OCI-LY1 (cell line): ENCODE measurements at regions not wholly inside any gene's neighbourhood (a gene's known extent, or its start where the extent isn't known, plus 50 kb on each side); places are given as distances from the start of the nearest gene placed in this dataset.

ENCODE experiments used
- H2AFZ ChIP-seq: fragments of 200-600 bp; sonication (generic), shearing (Covaris generic); 2 replicates; pipeline ENCODE4 v1.6.0; 2014; ENCODE audit warnings: antibody characterized with exemption, mild to moderate bottlenecking, low read length
- H3F3A ChIP-seq: fragments of 200-600 bp; sonication (generic), shearing (Covaris generic); 2 replicates; pipeline ENCODE4 v1.6.0; 2014; ENCODE audit warnings: mild to moderate bottlenecking, antibody characterized with exemption, low read length, moderate library complexity; ENCODE audit not compliant: insufficient read depth
- H3K27ac ChIP-seq: fragments of 200-600 bp; sonication (generic); 2 replicates; pipeline ENCODE4 v1.5.1; 2014; ENCODE audit warnings: low read length, mixed run types, mild to moderate bottlenecking, low read depth; ENCODE audit not compliant: poor library complexity, severe bottlenecking
- H3K27me3 ChIP-seq: fragments of 200-600 bp; sonication (generic); 2 replicates; pipeline ENCODE4 v1.6.0; 2014; ENCODE audit warnings: antibody characterized with exemption, mild to moderate bottlenecking, low read length, moderate library complexity; ENCODE audit not compliant: insufficient read depth
- H3K36me3 ChIP-seq: fragments of 200-600 bp; sonication (generic); 2 replicates; pipeline ENCODE4 v1.6.1; 2014; ENCODE audit warnings: mild to moderate bottlenecking, antibody characterized with exemption, low read length, moderate library complexity, mixed read lengths; ENCODE audit not compliant: insufficient read depth
- H3K4me1 ChIP-seq: fragments of 200-600 bp; sonication (generic); 2 replicates; pipeline ENCODE4 v1.5.1; 2014; ENCODE audit warnings: mild to moderate bottlenecking, low read length, moderate library complexity; ENCODE audit not compliant: insufficient read depth, severe bottlenecking
- H3K4me2 ChIP-seq: fragments of 200-600 bp; sonication (generic), shearing (Covaris generic); 2 replicates; pipeline ENCODE4 v1.6.1; 2014; ENCODE audit warnings: low read length
- H3K4me3 ChIP-seq: fragments of 200-600 bp; sonication (generic); 2 replicates; pipeline ENCODE4 v1.5.1; 2014; ENCODE audit warnings: low read length, low read depth, mild to moderate bottlenecking, mixed read lengths; ENCODE audit not compliant: poor library complexity, severe bottlenecking
- H3K79me2 ChIP-seq: fragments of 200-600 bp; shearing (Covaris generic); 2 replicates; pipeline ENCODE4 v1.6.1; 2016; ENCODE audit warnings: mixed run types, low read length, mixed read lengths; ENCODE audit not compliant: insufficient read depth
- H3K9ac ChIP-seq: fragments of 200-600 bp; sonication (generic), shearing (Covaris generic); 2 replicates; pipeline ENCODE4 v1.6.1; 2014; ENCODE audit warnings: mild to moderate bottlenecking, low read length, mixed read lengths
- H3K9me2 ChIP-seq: fragments of 200-600 bp; sonication (generic), shearing (Covaris generic); 2 replicates; pipeline ENCODE4 v1.6.1; 2014; ENCODE audit warnings: low read depth, mild to moderate bottlenecking, low read length, mixed read lengths
- H3K9me3 ChIP-seq: fragments of 200-600 bp; shearing (Covaris generic); 2 replicates; pipeline ENCODE4 v1.6.1; 2014; ENCODE audit warnings: low read length, mixed read lengths
- H4K20me1 ChIP-seq: fragments of 200-600 bp; sonication (generic), shearing (Covaris generic); 2 replicates; pipeline ENCODE4 v1.6.0; 2016; ENCODE audit warnings: mild to moderate bottlenecking, low read length; ENCODE audit not compliant: insufficient read depth
- EZH2 ChIP-seq: fragments of 200-600 bp; sonication (generic), shearing (Covaris generic); IDR thresholded peaks from 2 replicates; pipeline ENCODE4 v1.8.0; 2017; ENCODE audit warnings: borderline replicate concordance, mixed run types, mild to moderate bottlenecking, antibody characterized with exemption, low read length, moderate library complexity, mixed read lengths
- TF ChIP-seq, protein P1 (sequence below): fragments of 200-600 bp; sonication (generic), shearing (Covaris generic); IDR thresholded peaks from 2 replicates; pipeline ENCODE4 v1.5.1; 2017; ENCODE audit warnings: mild to moderate bottlenecking, antibody characterized with exemption, low read length, moderate library complexity, mixed read lengths

DNA sequence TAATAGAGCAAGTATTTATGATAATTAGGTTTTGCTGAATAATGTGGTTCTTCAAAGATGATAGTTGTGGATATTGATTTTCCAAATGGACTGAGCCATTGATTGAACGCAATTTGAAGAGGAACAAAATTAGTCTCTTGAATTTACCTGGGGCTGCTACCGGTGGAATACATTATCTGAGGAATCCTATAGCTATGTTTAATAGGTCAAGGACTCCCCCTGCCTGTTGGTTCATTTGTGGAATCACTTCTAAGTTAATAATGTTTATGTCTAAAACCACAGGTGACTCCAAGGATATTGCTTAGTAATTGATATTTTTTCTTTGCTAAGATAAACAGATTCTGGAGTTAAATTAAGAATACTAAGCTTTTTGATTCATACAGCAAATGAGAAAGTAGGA is 576.0 kb upstream of the PABPC4L start:
- no peaks in the 10 kb centered on the region for H3K36me3 ChIP-seq
- no peak for TF ChIP-seq EZH2
- TF ChIP-seq, protein P1, sequence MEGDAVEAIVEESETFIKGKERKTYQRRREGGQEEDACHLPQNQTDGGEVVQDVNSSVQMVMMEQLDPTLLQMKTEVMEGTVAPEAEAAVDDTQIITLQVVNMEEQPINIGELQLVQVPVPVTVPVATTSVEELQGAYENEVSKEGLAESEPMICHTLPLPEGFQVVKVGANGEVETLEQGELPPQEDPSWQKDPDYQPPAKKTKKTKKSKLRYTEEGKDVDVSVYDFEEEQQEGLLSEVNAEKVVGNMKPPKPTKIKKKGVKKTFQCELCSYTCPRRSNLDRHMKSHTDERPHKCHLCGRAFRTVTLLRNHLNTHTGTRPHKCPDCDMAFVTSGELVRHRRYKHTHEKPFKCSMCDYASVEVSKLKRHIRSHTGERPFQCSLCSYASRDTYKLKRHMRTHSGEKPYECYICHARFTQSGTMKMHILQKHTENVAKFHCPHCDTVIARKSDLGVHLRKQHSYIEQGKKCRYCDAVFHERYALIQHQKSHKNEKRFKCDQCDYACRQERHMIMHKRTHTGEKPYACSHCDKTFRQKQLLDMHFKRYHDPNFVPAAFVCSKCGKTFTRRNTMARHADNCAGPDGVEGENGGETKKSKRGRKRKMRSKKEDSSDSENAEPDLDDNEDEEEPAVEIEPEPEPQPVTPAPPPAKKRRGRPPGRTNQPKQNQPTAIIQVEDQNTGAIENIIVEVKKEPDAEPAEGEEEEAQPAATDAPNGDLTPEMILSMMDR = peak; percentile 39; the same call in 1 of the 2 replicates
- H3K27ac ChIP-seq = no peak overlapping the region
- H2AFZ ChIP-seq = no peak overlapping the region
- H3F3A ChIP-seq = no peaks in the 10 kb centered on the region
- H3K9me3 ChIP-seq = no peaks in the 10 kb centered on the region
- H3K4me3 ChIP-seq = no peak overlapping the region
- H4K20me1 ChIP-seq = no peaks in the 10 kb centered on the region
- no peaks in the 10 kb centered on the region for H3K79me2 ChIP-seq
- H3K27me3 ChIP-seq = no peaks in the 10 kb centered on the region
- H3K9ac ChIP-seq = no peak overlapping the region
- H3K9me2 ChIP-seq = no peaks in the 10 kb centered on the region
- no peak overlapping the region for H3K4me2 ChIP-seq
- H3K4me1 ChIP-seq = no peaks in the 10 kb centered on the region

DNA sequence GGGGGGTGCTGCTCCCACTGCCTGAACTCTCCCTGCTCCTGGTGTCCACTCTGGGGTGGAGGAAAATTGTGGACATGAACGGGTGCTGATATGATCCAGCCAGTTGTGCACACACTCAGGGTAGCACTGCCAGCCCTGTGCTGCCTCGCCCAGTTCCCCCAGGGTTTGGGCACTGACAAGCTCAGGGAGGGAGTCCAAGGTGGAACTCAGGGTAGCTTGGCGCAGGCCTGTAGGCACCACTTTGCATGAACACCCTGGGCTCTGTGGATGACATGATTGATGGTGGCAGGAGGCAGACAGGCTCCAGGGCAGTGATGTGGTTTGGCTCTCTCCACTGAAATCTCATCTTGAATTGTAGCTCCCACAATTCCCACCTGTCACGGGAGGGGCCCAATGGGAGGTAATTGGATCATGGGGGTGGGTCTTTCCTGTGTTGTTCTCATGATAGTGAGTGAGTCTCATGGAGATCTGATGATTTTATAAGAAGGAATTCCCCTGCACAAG is 572.0 kb upstream of the PABPC4L start:
- no peaks in the 10 kb centered on the region for H4K20me1 ChIP-seq
- no peaks in the 10 kb centered on the region for H3F3A ChIP-seq
- H3K4me2 ChIP-seq = no peak overlapping the region
- no peaks in the 10 kb centered on the region for H3K9me3 ChIP-seq
- TF ChIP-seq, protein P1 = no peak
- no peak for TF ChIP-seq EZH2
- H3K27me3 ChIP-seq = no peaks in the 10 kb centered on the region
- no peak overlapping the region for H3K9ac ChIP-seq
- no peak overlapping the region for H2AFZ ChIP-seq
- H3K36me3 ChIP-seq = no peaks in the 10 kb centered on the region
- H3K4me1 ChIP-seq = no peaks in the 10 kb centered on the region
- no peaks in the 10 kb centered on the region for H3K79me2 ChIP-seq
- H3K9me2 ChIP-seq = no peaks in the 10 kb centered on the region
- H3K4me3 ChIP-seq = no peak overlapping the region
- H3K27ac ChIP-seq = no peak overlapping the region

DNA sequence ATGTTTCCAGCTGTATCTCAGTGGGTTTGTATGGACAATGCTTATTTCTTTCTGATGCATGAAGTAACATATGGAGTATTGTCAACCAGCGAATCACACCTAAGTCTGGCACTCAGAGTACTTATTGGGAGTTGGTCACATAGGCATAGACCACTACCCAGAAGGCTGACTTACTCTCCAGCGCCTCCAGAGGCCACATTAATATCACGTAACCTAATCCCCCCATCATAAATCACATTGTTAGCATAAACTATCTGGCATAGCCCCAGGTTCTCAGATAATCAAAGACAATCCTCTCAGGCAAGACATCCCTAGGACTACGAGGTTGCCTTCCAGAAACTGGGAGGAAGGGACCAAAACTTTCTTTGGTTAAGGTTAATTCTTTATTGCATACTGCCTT is 560.5 kb upstream of the PABPC4L start:
- Histone ChIP-seq H3K9me3 (no peaks in the 10 kb centered on the region), H3K4me2 (no peak overlapping the region), H4K20me1 (no peaks in the 10 kb centered on the region), H3K4me1 (no peaks in the 10 kb centered on the region), H3K79me2 (no peaks in the 10 kb centered on the region), H3F3A (no peaks in the 10 kb centered on the region), H3K27me3 (no peaks in the 10 kb centered on the region), H3K27ac (no peak overlapping the region), H3K36me3 (no peaks in the 10 kb centered on the region), H2AFZ (no peak overlapping the region), H3K4me3 (no peak overlapping the region), H3K9me2 (no peaks in the 10 kb centered on the region), H3K9ac (no peak overlapping the region)
- no peak for TF ChIP-seq EZH2
- TF ChIP-seq, protein P1 = peak; percentile 68
